GM10266 (cell line): ENCODE measurements at regions not wholly inside any gene's neighbourhood (a gene's known extent, or its start where the extent isn't known, plus 50 kb on each side); places are given as distances from the start of the nearest gene placed in this dataset.
"Not testable (repeated sequence)": the region's sequence is repeated elsewhere in the genome, so short reads cannot be mapped to it uniquely, and the experiment has no call there.

Source experiments
- DNase-seq: peaks from one replicate; pipeline ENCODE4 v3.0.0; 2012; ENCODE audit errors: extremely low spot score
- CTCF ChIP-seq: IDR thresholded peaks from 2 replicates; pipeline ENCODE4 v1.5.1; 2012; ENCODE audit warnings: mild to moderate bottlenecking, low read depth; ENCODE audit not compliant: control insufficient read depth, insufficient read depth; ENCODE audit errors: missing control alignments

GRCh38 chr2:13682540-13683272 is 949.8 kb upstream of the LRATD1 start:
- DNase-seq, result no peak
- no peak for TF ChIP-seq CTCF

DNA sequence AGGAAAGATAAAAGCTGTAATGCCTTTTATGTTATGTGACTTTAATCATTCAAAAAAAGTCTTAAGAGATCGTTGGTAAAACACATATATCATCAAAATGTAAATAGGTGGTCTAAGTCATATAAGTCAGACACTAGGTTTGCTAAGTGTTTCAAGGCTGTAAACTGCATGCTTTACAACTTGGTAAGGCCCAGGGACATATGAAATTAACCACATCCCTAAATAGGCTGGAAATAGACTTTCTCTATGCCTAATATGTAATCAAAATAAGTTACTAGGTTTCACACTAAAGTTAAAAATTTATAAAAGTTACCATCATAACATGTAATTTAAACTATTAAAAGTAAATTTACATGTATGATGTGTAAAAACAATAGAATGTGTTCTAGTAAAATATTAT is 946.3 kb upstream of the LRATD1 start:
- no peak for TF ChIP-seq CTCF

GRCh38 chr2:13694673-13695072 is 937.8 kb upstream of the LRATD1 start:
- TF ChIP-seq CTCF, result no peak

More for the DNA sequence above, 946.3 kb upstream of the LRATD1 start:
- DNase-seq, result no peak

GRCh38 chr2:13696601-13697000 is 935.9 kb upstream of the LRATD1 start:
- DNase-seq, result no peak
- no peak for TF ChIP-seq CTCF

More at GRCh38 chr2:13694673-13695072, 937.8 kb upstream of the LRATD1 start:
- no peak for DNase-seq

GRCh38 chr2:13698847-13699246 is 933.7 kb upstream of the LRATD1 start:
- TF ChIP-seq CTCF, result no peak
- DNase-seq, result no peak

GRCh38 chr2:13699939-13700338 is 932.6 kb upstream of the LRATD1 start:
- not testable (repeated sequence) for DNase-seq

GRCh38 chr2:13711154-13711553 is 921.4 kb upstream of the LRATD1 start:
- TF ChIP-seq CTCF, result no peak
- no peak for DNase-seq

GRCh38 chr2:13714466-13714865 is 918.1 kb upstream of the LRATD1 start:
- no peak for TF ChIP-seq CTCF
- DNase-seq, result no peak
